HepG2 (cell line): ENCODE measurements at regions not wholly inside any gene's neighbourhood (a gene's known extent, or its start where the extent isn't known, plus 50 kb on each side); places are given as distances from the start of the nearest gene placed in this dataset.

Experiments
- ATAC-seq: fragments of 200-7000 bp; cut with Tn5 transposase; 3 replicates; pipeline ENCODE4 v1.9.1; 2020; ENCODE audit warnings: mild to moderate bottlenecking, moderate library complexity
- BruUV-seq: library from RNA; stranded (reverse); fragments of 400-500 nt; replicated peaks from 2 replicates; lab custom pipeline; 2021; lab: Mats Ljungman, UMichigan
- CTCF ChIA-PET: fragments of 300-600 bp; formaldehyde crosslinking; extraction: SDS; loops from one replicate; lab custom pipeline; 2021; ENCODE audit warnings: low total read pairs, inconsistent platforms, low intra/inter-chr PET ratio; lab: Yijun Ruan, JAX
- POLR2A ChIA-PET: fragments of 350-600 bp; sonication (Branson Sonifier 250); formaldehyde crosslinking; loops from one replicate; lab custom pipeline; 2020; ENCODE audit warnings: antibody characterized with exemption, inconsistent platforms; lab: Yijun Ruan, JAX
- DNase-seq: peaks from one replicate; pipeline ENCODE4 v3.0.0-alpha.2; 2015; ENCODE audit warnings: low spot score
- FAIRE-seq: peaks from 3 replicates; lab custom pipeline; 2011; peaks lifted over from hg19 to GRCh38; lab: Jason Lieb, UNC
- H2AFZ ChIP-seq: one replicate; pipeline ENCODE4 v1.6.1; 2011; ENCODE audit warnings: low read length, inconsistent platforms
- H3K27ac ChIP-seq: fragments of 300-600 bp; 3 replicates; pipeline ENCODE4 v1.8.0; 2011; ENCODE audit warnings: mixed run types, mild to moderate bottlenecking, mixed read lengths, low read length, inconsistent platforms; ENCODE audit not compliant: insufficient read depth; ENCODE audit errors: extremely low read length
- H3K27me3 ChIP-seq, 2 experiments: fragments of 200-600 bp in 1 of 2; 2 replicates in 1 of 2; 3 replicates in 1 of 2; pipeline versions ENCODE4 v1.6.0 to v1.8.0; 2011; ENCODE audit warnings: low read length in 2 of 2, mild to moderate bottlenecking in 2 of 2, moderate library complexity in 2 of 2, inconsistent platforms in 1 of 2; ENCODE audit not compliant: insufficient read depth in 2 of 2, control insufficient read depth in 1 of 2
- H3K36me3 ChIP-seq, 2 experiments: fragments of 200-600 bp in 1 of 2; replicated peaks in 1 of 2; 2 replicates in 1 of 2; 3 replicates in 1 of 2; pipeline versions ENCODE4 v1.5.1 to v1.8.0; 2011; ENCODE audit warnings: low read length in 2 of 2, inconsistent platforms in 1 of 2; ENCODE audit not compliant: insufficient read depth in 2 of 2, control insufficient read depth in 1 of 2
- H3K4me1 ChIP-seq: 2 replicates; pipeline ENCODE4 v1.5.1; 2012; ENCODE audit warnings: low read length, inconsistent platforms; ENCODE audit not compliant: insufficient read depth
- H3K4me2 ChIP-seq: 2 replicates; pipeline ENCODE4 v1.6.0; 2011; ENCODE audit warnings: low read depth, low read length, inconsistent platforms
- H3K4me3 ChIP-seq, 3 experiments: fragments of 200-600 bp in 1 of 3; sonication (generic), shearing (Covaris generic) in 1 of 3; replicated peaks in 1 of 3; 2 replicates each; pipeline ENCODE4 v1.5.1; 2011 to 2016; ENCODE audit warnings: low read length in 3 of 3, inconsistent platforms in 2 of 3, low read depth in 2 of 3, mild to moderate bottlenecking in 2 of 3, control low read depth in 1 of 3, mixed read lengths in 1 of 3; ENCODE audit not compliant: insufficient read depth in 1 of 3
- H3K79me2 ChIP-seq: one replicate; pipeline ENCODE4 v1.6.1; 2011; ENCODE audit warnings: low read length, inconsistent platforms; ENCODE audit not compliant: insufficient read depth
- H3K9ac ChIP-seq: 2 replicates; pipeline ENCODE4 v1.6.0; 2011; ENCODE audit warnings: mild to moderate bottlenecking, low read depth, low read length, inconsistent platforms; ENCODE audit not compliant: insufficient read depth
- H3K9me3 ChIP-seq: 2 replicates; pipeline ENCODE4 v1.5.1; 2012; ENCODE audit warnings: mild to moderate bottlenecking, low read length
- H4K20me1 ChIP-seq: 2 replicates; pipeline ENCODE4 v1.6.0; 2011; ENCODE audit warnings: inconsistent platforms, mild to moderate bottlenecking, low read length, moderate library complexity; ENCODE audit not compliant: insufficient read depth
- HNRNPL ChIP-seq: fragments of 200-400 bp; formaldehyde crosslinking; IDR thresholded peaks from 2 replicates; pipeline ENCODE4 v1.6.1; 2017; ENCODE audit warnings: mild to moderate bottlenecking, low read depth, low read length
- ZNF180 ChIP-seq: sonication (generic); formaldehyde crosslinking; IDR thresholded peaks from 2 replicates; pipeline ENCODE4 v1.4.0; 2020; ENCODE audit warnings: low read depth, missing genetic modification reagents, borderline replicate concordance
- WGBS: methylation state at CpG from one replicate; pipeline ENCODE4 v1.1.6; 2017; ENCODE audit warnings: low lambda C conversion rate; 5-methylcytosine and 5-hydroxymethylcytosine counted together
- in situ Hi-C: cut with HindIII; loops from 2 replicates; pipeline ENCODE4 v1.10.0; 2017; ENCODE audit warnings: low pct_unique_long_range_greater_than_20kb; ENCODE audit not compliant: extremely low pct_ligation_motif_present
- intact Hi-C: fragments of 100-400 bp; cut with micrococcal nuclease; formaldehyde crosslinking; loops from one replicate; pipeline ENCODE4 v1.10.0; 2022; ENCODE audit not compliant: unreplicated experiment
- TF ChIP-seq, protein P1 (sequence below): sonication (generic); formaldehyde crosslinking; IDR thresholded peaks from 2 replicates; pipeline ENCODE4 v1.9.0; 2021; ENCODE audit warnings: mild to moderate bottlenecking, missing genetic modification reagents

DNA sequence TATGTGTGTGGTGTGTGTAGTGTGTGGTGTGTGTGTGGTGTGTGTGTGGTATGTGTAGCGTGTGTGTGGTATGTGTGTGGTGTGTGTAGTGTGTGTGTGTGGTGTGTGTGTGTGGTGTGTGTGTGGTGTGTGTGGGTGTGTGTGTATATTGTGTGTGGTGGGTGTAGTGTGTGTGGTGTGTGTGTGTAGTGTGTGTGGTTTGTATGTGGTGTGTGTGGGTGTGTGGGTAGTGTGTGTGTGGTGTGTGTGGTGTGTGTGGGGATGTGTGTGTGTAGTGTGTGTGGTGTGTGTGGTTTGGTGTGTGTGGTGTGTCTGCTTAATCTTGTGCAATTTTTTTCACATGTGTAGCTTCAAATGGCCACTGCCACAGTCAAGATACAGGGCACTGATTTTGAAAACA, 94.5 kb downstream of the CPZ start:
- no TSS peak for BruUV-seq
- Histone ChIP-seq H3K4me2 (no peak overlapping the region), H2AFZ (no peak overlapping the region), H3K9ac (no peak overlapping the region), H3K4me1 (no peaks in the 10 kb centered on the region), H3K79me2 (no peaks in the 10 kb centered on the region), H3K27ac (no peak overlapping the region), H3K4me3 (no peak overlapping the region), H3K9me3 (no peaks in the 10 kb centered on the region), H3K36me3 (no peaks in the 10 kb centered on the region), H3K27me3 (peaks cover 5 to 35% of the 10 kb centered on the region in 2 experiments; a peak in 3 of 5 replicates), H4K20me1 (no peaks in the 10 kb centered on the region)
- intact Hi-C loops, result loop anchor here (10.0 kb wide), 2 partner anchors 198 to 228 kb away; no protein-coding TSS in a partner anchor
- FAIRE-seq (peak; percentile 70), DNase-seq (no peak), ATAC-seq (no peak)
- TF ChIP-seq, protein P1, sequence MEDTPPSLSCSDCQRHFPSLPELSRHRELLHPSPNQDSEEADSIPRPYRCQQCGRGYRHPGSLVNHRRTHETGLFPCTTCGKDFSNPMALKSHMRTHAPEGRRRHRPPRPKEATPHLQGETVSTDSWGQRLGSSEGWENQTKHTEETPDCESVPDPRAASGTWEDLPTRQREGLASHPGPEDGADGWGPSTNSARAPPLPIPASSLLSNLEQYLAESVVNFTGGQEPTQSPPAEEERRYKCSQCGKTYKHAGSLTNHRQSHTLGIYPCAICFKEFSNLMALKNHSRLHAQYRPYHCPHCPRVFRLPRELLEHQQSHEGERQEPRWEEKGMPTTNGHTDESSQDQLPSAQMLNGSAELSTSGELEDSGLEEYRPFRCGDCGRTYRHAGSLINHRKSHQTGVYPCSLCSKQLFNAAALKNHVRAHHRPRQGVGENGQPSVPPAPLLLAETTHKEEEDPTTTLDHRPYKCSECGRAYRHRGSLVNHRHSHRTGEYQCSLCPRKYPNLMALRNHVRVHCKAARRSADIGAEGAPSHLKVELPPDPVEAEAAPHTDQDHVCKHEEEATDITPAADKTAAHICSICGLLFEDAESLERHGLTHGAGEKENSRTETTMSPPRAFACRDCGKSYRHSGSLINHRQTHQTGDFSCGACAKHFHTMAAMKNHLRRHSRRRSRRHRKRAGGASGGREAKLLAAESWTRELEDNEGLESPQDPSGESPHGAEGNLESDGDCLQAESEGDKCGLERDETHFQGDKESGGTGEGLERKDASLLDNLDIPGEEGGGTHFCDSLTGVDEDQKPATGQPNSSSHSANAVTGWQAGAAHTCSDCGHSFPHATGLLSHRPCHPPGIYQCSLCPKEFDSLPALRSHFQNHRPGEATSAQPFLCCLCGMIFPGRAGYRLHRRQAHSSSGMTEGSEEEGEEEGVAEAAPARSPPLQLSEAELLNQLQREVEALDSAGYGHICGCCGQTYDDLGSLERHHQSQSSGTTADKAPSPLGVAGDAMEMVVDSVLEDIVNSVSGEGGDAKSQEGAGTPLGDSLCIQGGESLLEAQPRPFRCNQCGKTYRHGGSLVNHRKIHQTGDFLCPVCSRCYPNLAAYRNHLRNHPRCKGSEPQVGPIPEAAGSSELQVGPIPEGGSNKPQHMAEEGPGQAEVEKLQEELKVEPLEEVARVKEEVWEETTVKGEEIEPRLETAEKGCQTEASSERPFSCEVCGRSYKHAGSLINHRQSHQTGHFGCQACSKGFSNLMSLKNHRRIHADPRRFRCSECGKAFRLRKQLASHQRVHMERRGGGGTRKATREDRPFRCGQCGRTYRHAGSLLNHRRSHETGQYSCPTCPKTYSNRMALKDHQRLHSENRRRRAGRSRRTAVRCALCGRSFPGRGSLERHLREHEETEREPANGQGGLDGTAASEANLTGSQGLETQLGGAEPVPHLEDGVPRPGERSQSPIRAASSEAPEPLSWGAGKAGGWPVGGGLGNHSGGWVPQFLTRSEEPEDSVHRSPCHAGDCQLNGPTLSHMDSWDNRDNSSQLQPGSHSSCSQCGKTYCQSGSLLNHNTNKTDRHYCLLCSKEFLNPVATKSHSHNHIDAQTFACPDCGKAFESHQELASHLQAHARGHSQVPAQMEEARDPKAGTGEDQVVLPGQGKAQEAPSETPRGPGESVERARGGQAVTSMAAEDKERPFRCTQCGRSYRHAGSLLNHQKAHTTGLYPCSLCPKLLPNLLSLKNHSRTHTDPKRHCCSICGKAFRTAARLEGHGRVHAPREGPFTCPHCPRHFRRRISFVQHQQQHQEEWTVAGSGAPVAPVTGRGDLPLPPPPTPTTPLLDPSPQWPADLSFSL, result 0 out of 2 replicates have a peak, but pooled peaks have one; percentile 66
- TF ChIP-seq HNRNPL, result peak; percentile 69; the same call in 1 of the 2 replicates
- no peak for TF ChIP-seq ZNF180 (CRISPR knock-in tag)
- WGBS, result 0% methylated on average over 1 of the region's 1 CpG
- CTCF ChIA-PET, result no interaction called here
- POLR2A ChIA-PET, result no interaction called here
- in situ Hi-C loops, result loop anchor here (5.0 to 10.0 kb wide), 2 partner anchors 198 to 230 kb away; no protein-coding TSS in a partner anchor
